Activated effector memory CD4-positive, alpha-beta T cell treated with anti-CD3 and anti-CD28 coated beads, Interleukin-2, amount 50 U/mL, for 16 hours (primary cell): ENCODE measurements at regions not wholly inside any gene's neighbourhood (a gene's known extent, or its start where the extent isn't known, plus 50 kb on each side); places are given as distances from the start of the nearest gene placed in this dataset.
"Not testable (repeated sequence)": the region's sequence is repeated elsewhere in the genome, so short reads cannot be mapped to it uniquely, and the experiment has no call there.

ENCODE experiments used
- DNase-seq: peaks from one replicate; pipeline ENCODE4 v3.0.0-alpha.2; 2020

- DNase-seq: no peak
Measured at GRCh38 chr6:9044426-9044825, 609.1 kb upstream of the SLC35B3 start.

- DNase-seq: no peak
Measured at GRCh38 chr6:9040718-9041117, 605.4 kb upstream of the SLC35B3 start.

GRCh38 chr6:9039258-9039657 lies 603.9 kb upstream of the SLC35B3 start:
- DNase-seq: no peak

- DNase-seq: no peak
Measured at GRCh38 chr6:9028086-9028485, 592.7 kb upstream of the SLC35B3 start.

GRCh38 chr6:9025796-9026394 lies 590.5 kb upstream of the SLC35B3 start:
- DNase-seq: no peak

GRCh38 chr6:9025228-9025627 lies 589.9 kb upstream of the SLC35B3 start:
- DNase-seq: no peak

GRCh38 chr6:9024246-9024645 lies 588.9 kb upstream of the SLC35B3 start:
- not testable (repeated sequence) for DNase-seq

- no peak for DNase-seq
Measured at GRCh38 chr6:9020001-9020400, 584.7 kb upstream of the SLC35B3 start.

GRCh38 chr6:9009931-9010330 lies 574.6 kb upstream of the SLC35B3 start:
- no peak for DNase-seq

- DNase-seq: no peak
Measured at GRCh38 chr6:9007027-9007426, 571.7 kb upstream of the SLC35B3 start.

GRCh38 chr6:9002833-9003232 lies 567.5 kb upstream of the SLC35B3 start:
- no peak for DNase-seq

- DNase-seq: no peak
Measured at GRCh38 chr6:8995156-8995555, 559.8 kb upstream of the SLC35B3 start.

- DNase-seq: no peak
Measured at GRCh38 chr6:8993111-8993510, 557.8 kb upstream of the SLC35B3 start.

GRCh38 chr6:8991844-8992243 lies 556.5 kb upstream of the SLC35B3 start:
- DNase-seq: no peak

- DNase-seq: no peak
Measured at GRCh38 chr6:8990075-8990474, 554.7 kb upstream of the SLC35B3 start.

- peak; percentile 79 for DNase-seq
Measured at GRCh38 chr6:8983202-8983688, 547.9 kb upstream of the SLC35B3 start.

- no peak for DNase-seq
Measured at GRCh38 chr6:8982668-8983067, 547.3 kb upstream of the SLC35B3 start.

GRCh38 chr6:8973395-8973794 lies 538.0 kb upstream of the SLC35B3 start:
- no peak for DNase-seq

- no peak for DNase-seq
Measured at GRCh38 chr6:8969747-8970146, 534.4 kb upstream of the SLC35B3 start.

GRCh38 chr6:8958894-8959511 lies 523.7 kb upstream of the SLC35B3 start:
- no peak for DNase-seq

- no peak for DNase-seq
Measured at GRCh38 chr6:8953310-8953709, 518.0 kb upstream of the SLC35B3 start.

GRCh38 chr6:8948733-8949132 lies 513.4 kb upstream of the SLC35B3 start:
- no peak for DNase-seq

GRCh38 chr6:8947900-8948299 lies 512.6 kb upstream of the SLC35B3 start:
- DNase-seq: no peak

- DNase-seq: no peak
Measured at GRCh38 chr6:8944548-8944947, 509.2 kb upstream of the SLC35B3 start.

GRCh38 chr6:8943073-8943472 lies 507.7 kb upstream of the SLC35B3 start:
- no peak for DNase-seq
